ENCODE measurements at regions not wholly inside any gene's neighbourhood (a gene's known extent, or its start where the extent isn't known, plus 50 kb on each side); places are given as distances from the start of the nearest gene placed in this dataset.
"Not testable (repeated sequence)": the region's sequence is repeated elsewhere in the genome, so short reads cannot be mapped to it uniquely, and the experiment has no call there.

DNA sequence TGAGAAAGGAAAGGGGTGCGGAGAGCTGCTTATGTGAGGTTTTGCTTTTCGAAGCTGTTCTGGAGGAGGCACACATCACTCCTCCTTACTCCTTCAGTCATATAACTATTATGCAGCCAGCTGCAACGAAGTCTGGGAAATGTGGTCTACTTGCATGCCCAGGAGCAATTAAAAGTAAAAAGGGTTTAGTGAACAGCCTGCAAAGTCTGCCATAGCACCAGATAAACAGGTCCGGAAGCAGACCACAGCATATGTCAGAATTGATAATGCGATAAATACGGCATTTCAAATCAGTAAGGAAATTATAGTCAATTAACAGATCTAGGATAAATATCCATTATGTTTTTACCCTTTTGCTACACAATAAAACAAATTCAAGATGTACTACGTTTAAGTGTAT, 99.5 kb downstream of the POLR2M start:
- Histone ChIP-seq H3F3A (ENCODE audit: insufficient read depth, low read length, poor library complexity, severe bottlenecking) (no peaks in the 10 kb centered on the region), H3K4me2 (ENCODE audit: low read length) (no peak overlapping the region), H4K20me1 (ENCODE audit: insufficient read depth) (no peaks in the 10 kb centered on the region), H2AFZ (ENCODE audit: low read depth, low read length) (no peak overlapping the region), H3K27me3 (ENCODE audit: insufficient read depth, low read depth, low read length) (no peaks in the 10 kb centered on the region), H3K9ac (ENCODE audit: low read length) (no peak overlapping the region), H3K4me3 (ENCODE audit: low read length) (no peak overlapping the region), H3K9me3 (ENCODE audit: low read length) (no peaks in the 10 kb centered on the region), H3K36me3 (ENCODE audit: insufficient read depth, low read length) (no peaks in the 10 kb centered on the region), H3K79me2 (replicated peaks; ENCODE audit: insufficient read depth, low read length) (no peaks in the 10 kb centered on the region), H3K27ac (ENCODE audit: low read length) (no peak overlapping the region), H3K9me2 (ENCODE audit: insufficient read depth, low read length) (no peaks in the 10 kb centered on the region)
- TF ChIP-seq EZH2 (IDR thresholded peaks at IDR 0.05; ENCODE audit: borderline replicate concordance, insufficient read depth, low read length, poor library complexity, severe bottlenecking) (no peak), MXI1 (conservative IDR thresholded peaks at IDR 0.05; ENCODE audit: poor library complexity, severe bottlenecking) (no peak), SMC3 (conservative IDR thresholded peaks at IDR 0.05; ENCODE audit: poor library complexity) (no peak)
- TF ChIP-seq, protein P1, sequence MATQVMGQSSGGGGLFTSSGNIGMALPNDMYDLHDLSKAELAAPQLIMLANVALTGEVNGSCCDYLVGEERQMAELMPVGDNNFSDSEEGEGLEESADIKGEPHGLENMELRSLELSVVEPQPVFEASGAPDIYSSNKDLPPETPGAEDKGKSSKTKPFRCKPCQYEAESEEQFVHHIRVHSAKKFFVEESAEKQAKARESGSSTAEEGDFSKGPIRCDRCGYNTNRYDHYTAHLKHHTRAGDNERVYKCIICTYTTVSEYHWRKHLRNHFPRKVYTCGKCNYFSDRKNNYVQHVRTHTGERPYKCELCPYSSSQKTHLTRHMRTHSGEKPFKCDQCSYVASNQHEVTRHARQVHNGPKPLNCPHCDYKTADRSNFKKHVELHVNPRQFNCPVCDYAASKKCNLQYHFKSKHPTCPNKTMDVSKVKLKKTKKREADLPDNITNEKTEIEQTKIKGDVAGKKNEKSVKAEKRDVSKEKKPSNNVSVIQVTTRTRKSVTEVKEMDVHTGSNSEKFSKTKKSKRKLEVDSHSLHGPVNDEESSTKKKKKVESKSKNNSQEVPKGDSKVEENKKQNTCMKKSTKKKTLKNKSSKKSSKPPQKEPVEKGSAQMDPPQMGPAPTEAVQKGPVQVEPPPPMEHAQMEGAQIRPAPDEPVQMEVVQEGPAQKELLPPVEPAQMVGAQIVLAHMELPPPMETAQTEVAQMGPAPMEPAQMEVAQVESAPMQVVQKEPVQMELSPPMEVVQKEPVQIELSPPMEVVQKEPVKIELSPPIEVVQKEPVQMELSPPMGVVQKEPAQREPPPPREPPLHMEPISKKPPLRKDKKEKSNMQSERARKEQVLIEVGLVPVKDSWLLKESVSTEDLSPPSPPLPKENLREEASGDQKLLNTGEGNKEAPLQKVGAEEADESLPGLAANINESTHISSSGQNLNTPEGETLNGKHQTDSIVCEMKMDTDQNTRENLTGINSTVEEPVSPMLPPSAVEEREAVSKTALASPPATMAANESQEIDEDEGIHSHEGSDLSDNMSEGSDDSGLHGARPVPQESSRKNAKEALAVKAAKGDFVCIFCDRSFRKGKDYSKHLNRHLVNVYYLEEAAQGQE (IDR thresholded peaks at IDR 0.05; ENCODE audit: borderline replicate concordance), result no peak

DNA sequence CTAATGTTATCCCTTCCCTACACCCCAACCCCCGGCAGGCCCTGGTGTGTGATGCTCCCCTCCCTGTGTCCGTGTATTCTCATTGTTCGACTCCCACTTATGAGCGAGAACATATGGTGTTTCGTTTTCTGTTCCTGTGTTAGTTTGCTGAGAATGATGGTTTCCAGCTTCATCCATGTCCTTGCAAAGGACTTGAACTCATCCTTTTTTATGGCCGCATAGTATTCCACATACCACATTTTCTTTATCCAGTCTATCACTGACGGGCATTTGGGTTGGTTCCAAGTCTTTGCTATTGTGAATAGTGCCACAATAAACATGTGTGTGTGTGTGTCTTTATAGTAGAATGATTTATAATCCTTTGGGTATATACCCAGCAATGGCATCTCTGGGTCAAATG, 102.8 kb downstream of the POLR2M start:
- not testable (repeated sequence) for H4K20me1 ChIP-seq (ENCODE audit: insufficient read depth)

DNA sequence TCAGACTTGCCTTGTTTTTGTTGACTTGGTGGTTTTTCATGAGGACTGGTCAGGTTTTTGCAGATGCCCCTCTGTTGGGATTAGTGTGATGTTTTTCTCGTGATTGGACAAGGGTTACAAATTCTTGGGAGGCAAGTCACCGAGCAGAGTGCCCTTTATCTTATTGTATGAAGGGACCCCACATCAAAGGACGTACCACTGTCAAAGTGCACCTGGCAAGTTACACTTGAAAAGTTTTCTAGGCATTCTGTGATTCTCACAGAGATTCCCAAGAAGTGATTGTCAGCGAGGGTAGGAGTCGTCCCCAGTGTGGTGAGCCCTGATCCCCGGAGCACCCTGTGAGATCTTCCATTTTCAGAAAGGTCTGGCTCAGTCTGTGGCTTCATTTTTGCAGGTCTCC, 110.1 kb downstream of the POLR2M start:
- Histone ChIP-seq H3K27ac (ENCODE audit: low read length) (no peak overlapping the region), H3K79me2 (replicated peaks; ENCODE audit: insufficient read depth, low read length) (no peaks in the 10 kb centered on the region), H2AFZ (ENCODE audit: low read depth, low read length) (no peak overlapping the region), H4K20me1 (ENCODE audit: insufficient read depth) (no peaks in the 10 kb centered on the region), H3F3A (ENCODE audit: insufficient read depth, low read length, poor library complexity, severe bottlenecking) (no peaks in the 10 kb centered on the region), H3K4me3 (ENCODE audit: low read length) (no peak overlapping the region), H3K9me3 (ENCODE audit: low read length) (no peaks in the 10 kb centered on the region), H3K36me3 (ENCODE audit: insufficient read depth, low read length) (no peaks in the 10 kb centered on the region), H3K9ac (ENCODE audit: low read length) (no peak overlapping the region), H3K27me3 (ENCODE audit: insufficient read depth, low read depth, low read length) (no peaks in the 10 kb centered on the region), H3K4me2 (ENCODE audit: low read length) (no peak overlapping the region), H3K9me2 (ENCODE audit: insufficient read depth, low read length) (no peaks in the 10 kb centered on the region)
- TF ChIP-seq RAD21 (conservative IDR thresholded peaks at IDR 0.05) (no peak), POLR2AphosphoS5 (IDR thresholded peaks at IDR 0.05) (no peak), EP300 (conservative IDR thresholded peaks at IDR 0.05; ENCODE audit: poor library complexity, severe bottlenecking) (no peak), TAF1 (IDR thresholded peaks at IDR 0.05; ENCODE audit: low read depth) (no peak), EZH2 (IDR thresholded peaks at IDR 0.05; ENCODE audit: borderline replicate concordance, insufficient read depth, low read length, poor library complexity, severe bottlenecking) (no peak), SMC3 (conservative IDR thresholded peaks at IDR 0.05; ENCODE audit: poor library complexity) (no peak), MXI1 (conservative IDR thresholded peaks at IDR 0.05; ENCODE audit: poor library complexity, severe bottlenecking) (no peak)
- TF ChIP-seq, protein P2, sequence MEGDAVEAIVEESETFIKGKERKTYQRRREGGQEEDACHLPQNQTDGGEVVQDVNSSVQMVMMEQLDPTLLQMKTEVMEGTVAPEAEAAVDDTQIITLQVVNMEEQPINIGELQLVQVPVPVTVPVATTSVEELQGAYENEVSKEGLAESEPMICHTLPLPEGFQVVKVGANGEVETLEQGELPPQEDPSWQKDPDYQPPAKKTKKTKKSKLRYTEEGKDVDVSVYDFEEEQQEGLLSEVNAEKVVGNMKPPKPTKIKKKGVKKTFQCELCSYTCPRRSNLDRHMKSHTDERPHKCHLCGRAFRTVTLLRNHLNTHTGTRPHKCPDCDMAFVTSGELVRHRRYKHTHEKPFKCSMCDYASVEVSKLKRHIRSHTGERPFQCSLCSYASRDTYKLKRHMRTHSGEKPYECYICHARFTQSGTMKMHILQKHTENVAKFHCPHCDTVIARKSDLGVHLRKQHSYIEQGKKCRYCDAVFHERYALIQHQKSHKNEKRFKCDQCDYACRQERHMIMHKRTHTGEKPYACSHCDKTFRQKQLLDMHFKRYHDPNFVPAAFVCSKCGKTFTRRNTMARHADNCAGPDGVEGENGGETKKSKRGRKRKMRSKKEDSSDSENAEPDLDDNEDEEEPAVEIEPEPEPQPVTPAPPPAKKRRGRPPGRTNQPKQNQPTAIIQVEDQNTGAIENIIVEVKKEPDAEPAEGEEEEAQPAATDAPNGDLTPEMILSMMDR (IDR thresholded peaks at IDR 0.05; ENCODE audit: poor library complexity, severe bottlenecking), result no peak
- TF ChIP-seq, protein P1 (IDR thresholded peaks at IDR 0.05; ENCODE audit: borderline replicate concordance), result no peak

More for the DNA sequence above, 102.8 kb downstream of the POLR2M start:
- not testable (repeated sequence) for H3K4me2 ChIP-seq (ENCODE audit: low read length); H3K36me3 ChIP-seq (ENCODE audit: insufficient read depth, low read length); H3K9me2 ChIP-seq (ENCODE audit: insufficient read depth, low read length); H3K27me3 ChIP-seq (ENCODE audit: insufficient read depth, low read depth, low read length); H2AFZ ChIP-seq (ENCODE audit: low read depth, low read length); H3K27ac ChIP-seq (ENCODE audit: low read length); H3K79me2 ChIP-seq (replicated peaks; ENCODE audit: insufficient read depth, low read length); H3K9me3 ChIP-seq (ENCODE audit: low read length); H3K9ac ChIP-seq (ENCODE audit: low read length); H3F3A ChIP-seq (ENCODE audit: insufficient read depth, low read length, poor library complexity, severe bottlenecking); H3K4me3 ChIP-seq (ENCODE audit: low read length)
